ENCODE measurements at regions not wholly inside any gene's neighbourhood (a gene's known extent, or its start where the extent isn't known, plus 50 kb on each side); places are given as distances from the start of the nearest gene placed in this dataset.

DNA sequence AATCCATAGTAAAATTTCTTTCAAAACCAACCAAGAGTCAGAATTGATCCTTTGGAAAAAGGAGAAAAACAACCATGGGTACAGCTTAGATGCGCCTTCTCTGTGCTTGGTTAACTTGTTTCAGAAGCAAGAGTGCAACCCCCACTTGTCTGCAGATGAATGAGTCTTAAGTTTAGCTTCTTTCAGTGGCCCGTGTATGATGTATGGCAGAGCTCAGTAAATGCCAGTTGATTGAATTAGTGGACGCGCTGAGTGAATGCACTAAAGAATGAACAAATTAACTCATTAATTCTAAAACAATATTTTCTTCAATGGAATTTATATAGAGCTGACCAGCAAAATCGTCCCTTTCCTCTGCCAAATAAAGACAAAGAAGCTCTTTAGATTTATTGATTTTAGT is 67.0 kb upstream of the ARHGEF3 start:
- H2BK20ac ChIP-seq (ENCODE audit: low read depth, low read length) = no peak overlapping the region
- ChIA-PET POLR2A (ENCODE audit: unreplicated experiment) (no interaction called here), CTCF (no interaction called here)
- H2BK15ac ChIP-seq (ENCODE audit: low read depth, low read length) = no peak overlapping the region
- no peak overlapping the region for H3K9ac ChIP-seq (ENCODE audit: low read depth, low read length)
- no peaks in the 10 kb centered on the region for H3K79me1 ChIP-seq (ENCODE audit: low read depth in 1 of 2, low read length in 2 of 2)
- dilution Hi-C loops (cut with HindIII; ENCODE audit: low sequenced_read_pairs, unreplicated experiment) = no loop called here
- no peak overlapping the region for H2AK9ac ChIP-seq (replicated peaks; ENCODE audit: low read depth, low read length, poor library complexity)
- no peak overlapping the region for H3K56ac ChIP-seq (ENCODE audit: extremely low read depth, insufficient read depth, low read length)
- no peak overlapping the region for H3K18ac ChIP-seq (ENCODE audit: low read depth, low read length)
- no peak overlapping the region for H3K14ac ChIP-seq (replicated peaks; ENCODE audit: low read depth, low read length)
- no peaks in the 10 kb centered on the region for H3K9me3 ChIP-seq (ENCODE audit: control insufficient read depth, insufficient read depth, low read length)
- no peak overlapping the region for H3K4ac ChIP-seq (ENCODE audit: low read depth, low read length)
- H2BK5ac ChIP-seq (ENCODE audit: low read depth, low read length, poor library complexity, severe bottlenecking) = no peak overlapping the region
- H3K4me2 ChIP-seq (ENCODE audit: low read depth, low read length) = no peak overlapping the region
- no peaks in the 10 kb centered on the region for H3K36me3 ChIP-seq (ENCODE audit: control insufficient read depth, insufficient read depth, low read length)
- H3K9me1 ChIP-seq (ENCODE audit: insufficient read depth, low read length) = no peaks in the 10 kb centered on the region
- no peaks in the 10 kb centered on the region for H4K20me1 ChIP-seq (ENCODE audit: insufficient read depth, low read length)
- H3K4me1 ChIP-seq (ENCODE audit: control insufficient read depth, insufficient read depth, low read length) = peaks cover 2% of the 10 kb centered on the region; the same call in 1 of the 2 replicates
- H2AFZ ChIP-seq (replicated peaks; ENCODE audit: low read length, poor library complexity) = no peak overlapping the region
- BruUV-seq (replicated peaks) = no TSS peak
- TF ChIP-seq MXI1 (IDR thresholded peaks at IDR 0.05; ENCODE audit: borderline replicate concordance, low read depth, low read length) (no peak), CEBPB (IDR thresholded peaks at IDR 0.05; ENCODE audit: low read depth, low read length) (no peak), RFX5 (IDR thresholded peaks at IDR 0.05; ENCODE audit: low read depth, low read length) (no peak), RCOR1 (IDR thresholded peaks at IDR 0.05; ENCODE audit: insufficient replicate concordance, low read length) (no peak), CHD1 (IDR thresholded peaks at IDR 0.05; ENCODE audit: low read depth, low read length) (no peak), NFE2L2 (IDR thresholded peaks at IDR 0.05; ENCODE audit: low read depth, low read length) (no peak), RAD21 (IDR thresholded peaks at IDR 0.05; ENCODE audit: low read length) (no peak), MAFK (IDR thresholded peaks at IDR 0.05; ENCODE audit: low read depth, low read length) (no peak), MAZ (IDR thresholded peaks at IDR 0.05; ENCODE audit: borderline replicate concordance, low read depth, low read length) (no peak), BHLHE40 (IDR thresholded peaks at IDR 0.05; ENCODE audit: low read depth, low read length) (no peak), FOS (IDR thresholded peaks at IDR 0.05; ENCODE audit: low read depth, low read length) (no peak)
- TF ChIP-seq, protein P1, sequence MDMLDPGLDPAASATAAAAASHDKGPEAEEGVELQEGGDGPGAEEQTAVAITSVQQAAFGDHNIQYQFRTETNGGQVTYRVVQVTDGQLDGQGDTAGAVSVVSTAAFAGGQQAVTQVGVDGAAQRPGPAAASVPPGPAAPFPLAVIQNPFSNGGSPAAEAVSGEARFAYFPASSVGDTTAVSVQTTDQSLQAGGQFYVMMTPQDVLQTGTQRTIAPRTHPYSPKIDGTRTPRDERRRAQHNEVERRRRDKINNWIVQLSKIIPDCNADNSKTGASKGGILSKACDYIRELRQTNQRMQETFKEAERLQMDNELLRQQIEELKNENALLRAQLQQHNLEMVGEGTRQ (IDR thresholded peaks at IDR 0.05; ENCODE audit: low read depth, low read length) = no peak
- TF ChIP-seq, protein P2, sequence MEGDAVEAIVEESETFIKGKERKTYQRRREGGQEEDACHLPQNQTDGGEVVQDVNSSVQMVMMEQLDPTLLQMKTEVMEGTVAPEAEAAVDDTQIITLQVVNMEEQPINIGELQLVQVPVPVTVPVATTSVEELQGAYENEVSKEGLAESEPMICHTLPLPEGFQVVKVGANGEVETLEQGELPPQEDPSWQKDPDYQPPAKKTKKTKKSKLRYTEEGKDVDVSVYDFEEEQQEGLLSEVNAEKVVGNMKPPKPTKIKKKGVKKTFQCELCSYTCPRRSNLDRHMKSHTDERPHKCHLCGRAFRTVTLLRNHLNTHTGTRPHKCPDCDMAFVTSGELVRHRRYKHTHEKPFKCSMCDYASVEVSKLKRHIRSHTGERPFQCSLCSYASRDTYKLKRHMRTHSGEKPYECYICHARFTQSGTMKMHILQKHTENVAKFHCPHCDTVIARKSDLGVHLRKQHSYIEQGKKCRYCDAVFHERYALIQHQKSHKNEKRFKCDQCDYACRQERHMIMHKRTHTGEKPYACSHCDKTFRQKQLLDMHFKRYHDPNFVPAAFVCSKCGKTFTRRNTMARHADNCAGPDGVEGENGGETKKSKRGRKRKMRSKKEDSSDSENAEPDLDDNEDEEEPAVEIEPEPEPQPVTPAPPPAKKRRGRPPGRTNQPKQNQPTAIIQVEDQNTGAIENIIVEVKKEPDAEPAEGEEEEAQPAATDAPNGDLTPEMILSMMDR (conservative IDR thresholded peaks at IDR 0.05; ENCODE audit: low read depth, low read length) = no peak
- TF ChIP-seq, protein P3, sequence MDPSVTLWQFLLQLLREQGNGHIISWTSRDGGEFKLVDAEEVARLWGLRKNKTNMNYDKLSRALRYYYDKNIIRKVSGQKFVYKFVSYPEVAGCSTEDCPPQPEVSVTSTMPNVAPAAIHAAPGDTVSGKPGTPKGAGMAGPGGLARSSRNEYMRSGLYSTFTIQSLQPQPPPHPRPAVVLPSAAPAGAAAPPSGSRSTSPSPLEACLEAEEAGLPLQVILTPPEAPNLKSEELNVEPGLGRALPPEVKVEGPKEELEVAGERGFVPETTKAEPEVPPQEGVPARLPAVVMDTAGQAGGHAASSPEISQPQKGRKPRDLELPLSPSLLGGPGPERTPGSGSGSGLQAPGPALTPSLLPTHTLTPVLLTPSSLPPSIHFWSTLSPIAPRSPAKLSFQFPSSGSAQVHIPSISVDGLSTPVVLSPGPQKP (IDR thresholded peaks at IDR 0.05; ENCODE audit: borderline replicate concordance, low read depth, low read length) = no peak
- whole genome bisulfite sequencing, 2 experiments (ENCODE audit: extremely low coverage in 2 of 2, insufficient read length in 1 of 2) = 80% methylated on average over 1 of the region's 5 CpGs; no CpG with 5 or more reads in 1 of the 2 experiments
- no peak for ATAC-seq (ENCODE audit: low read depth)
- DNase-seq = no peak
- no peak overlapping the region for H3K4me3 ChIP-seq (ENCODE audit: insufficient read depth, low read depth, low read length)
- no peak overlapping the region for H3K23ac ChIP-seq (ENCODE audit: low read depth, low read length)
- H2BK120ac ChIP-seq (ENCODE audit: low read depth, low read length) = no peak overlapping the region
- in situ Hi-C loops (cut with MboI; ENCODE audit: low sequenced_read_pairs) = no loop called here
- intact Hi-C loops (cut with micrococcal nuclease) = no loop called here
- no peak overlapping the region for H4K8ac ChIP-seq (ENCODE audit: low read depth in 2 of 2, low read length in 2 of 2)
- peaks cover 10% of the 10 kb centered on the region for H3K27me3 ChIP-seq (ENCODE audit: control insufficient read depth, insufficient read depth, low read length)
- H4K91ac ChIP-seq (ENCODE audit: insufficient read depth, low read depth, low read length) = no peak overlapping the region
- no peak overlapping the region for H3K27ac ChIP-seq (ENCODE audit: insufficient read depth, low read length)
- no peak overlapping the region for H4K5ac ChIP-seq (ENCODE audit: low read depth, low read length)
- H2AK5ac ChIP-seq (ENCODE audit: low read depth, low read length) = no peak overlapping the region
